ENCODE measurements at regions not wholly inside any gene's neighbourhood (a gene's known extent, or its start where the extent isn't known, plus 50 kb on each side); places are given as distances from the start of the nearest gene placed in this dataset.

DNA sequence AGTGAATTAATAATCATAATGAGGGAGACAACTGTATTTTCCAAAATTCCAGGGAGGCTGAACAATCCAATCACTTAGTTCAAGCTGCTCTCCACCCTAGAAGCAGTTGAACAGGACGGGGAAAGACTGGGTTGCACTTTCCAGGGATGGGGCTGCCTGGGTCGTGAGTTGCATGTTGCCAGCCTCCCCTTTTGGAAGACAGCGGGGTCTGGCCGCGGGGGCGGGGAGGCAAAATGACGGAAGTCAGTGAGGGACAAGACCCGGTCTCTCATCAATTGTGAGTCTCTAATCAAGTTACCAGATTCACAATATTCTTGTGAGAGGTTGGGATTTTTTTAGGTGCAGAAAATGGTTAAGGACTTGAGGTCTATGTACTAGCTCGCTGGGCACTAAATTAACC is 484.1 kb downstream of the ZSWIM6 start:
- H3K36me3 ChIP-seq: no peaks in the 10 kb centered on the region

GRCh38 chr5:61816585-61817450 is 484.8 kb downstream of the ZSWIM6 start:
- TF ChIP-seq, protein P1, sequence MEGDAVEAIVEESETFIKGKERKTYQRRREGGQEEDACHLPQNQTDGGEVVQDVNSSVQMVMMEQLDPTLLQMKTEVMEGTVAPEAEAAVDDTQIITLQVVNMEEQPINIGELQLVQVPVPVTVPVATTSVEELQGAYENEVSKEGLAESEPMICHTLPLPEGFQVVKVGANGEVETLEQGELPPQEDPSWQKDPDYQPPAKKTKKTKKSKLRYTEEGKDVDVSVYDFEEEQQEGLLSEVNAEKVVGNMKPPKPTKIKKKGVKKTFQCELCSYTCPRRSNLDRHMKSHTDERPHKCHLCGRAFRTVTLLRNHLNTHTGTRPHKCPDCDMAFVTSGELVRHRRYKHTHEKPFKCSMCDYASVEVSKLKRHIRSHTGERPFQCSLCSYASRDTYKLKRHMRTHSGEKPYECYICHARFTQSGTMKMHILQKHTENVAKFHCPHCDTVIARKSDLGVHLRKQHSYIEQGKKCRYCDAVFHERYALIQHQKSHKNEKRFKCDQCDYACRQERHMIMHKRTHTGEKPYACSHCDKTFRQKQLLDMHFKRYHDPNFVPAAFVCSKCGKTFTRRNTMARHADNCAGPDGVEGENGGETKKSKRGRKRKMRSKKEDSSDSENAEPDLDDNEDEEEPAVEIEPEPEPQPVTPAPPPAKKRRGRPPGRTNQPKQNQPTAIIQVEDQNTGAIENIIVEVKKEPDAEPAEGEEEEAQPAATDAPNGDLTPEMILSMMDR (IDR thresholded peaks at IDR 0.05): no peak
- Histone ChIP-seq H3K9me3 (no peaks in the 10 kb centered on the region), H3K27me3 (no peaks in the 10 kb centered on the region), H3K4me1 (peaks cover 0 to 7% of the 10 kb centered on the region in 2 donors), H3K36me3 (no peaks in the 10 kb centered on the region), H3K4me3 (no peak overlapping the region), H3K27ac (no peak overlapping the region)
- ATAC-seq (no peak), DNase-seq (no peak)
- intact Hi-C loops (cut with DNase I): no loop called here

More for the DNA sequence above, 484.1 kb downstream of the ZSWIM6 start:
- TF ChIP-seq, protein P1 (IDR thresholded peaks at IDR 0.05): no peak
- peaks cover 0 to 7% of the 10 kb centered on the region in 2 donors for H3K4me1 ChIP-seq
- intact Hi-C loops (cut with DNase I): no loop called here
- H3K9me3 ChIP-seq: no peaks in the 10 kb centered on the region
- no peak overlapping the region for H3K27ac ChIP-seq
- no peak for ATAC-seq
- no peaks in the 10 kb centered on the region for H3K27me3 ChIP-seq
- peak in 1 of 4 donors; percentile 76 for DNase-seq
- no peak overlapping the region for H3K4me3 ChIP-seq

DNA sequence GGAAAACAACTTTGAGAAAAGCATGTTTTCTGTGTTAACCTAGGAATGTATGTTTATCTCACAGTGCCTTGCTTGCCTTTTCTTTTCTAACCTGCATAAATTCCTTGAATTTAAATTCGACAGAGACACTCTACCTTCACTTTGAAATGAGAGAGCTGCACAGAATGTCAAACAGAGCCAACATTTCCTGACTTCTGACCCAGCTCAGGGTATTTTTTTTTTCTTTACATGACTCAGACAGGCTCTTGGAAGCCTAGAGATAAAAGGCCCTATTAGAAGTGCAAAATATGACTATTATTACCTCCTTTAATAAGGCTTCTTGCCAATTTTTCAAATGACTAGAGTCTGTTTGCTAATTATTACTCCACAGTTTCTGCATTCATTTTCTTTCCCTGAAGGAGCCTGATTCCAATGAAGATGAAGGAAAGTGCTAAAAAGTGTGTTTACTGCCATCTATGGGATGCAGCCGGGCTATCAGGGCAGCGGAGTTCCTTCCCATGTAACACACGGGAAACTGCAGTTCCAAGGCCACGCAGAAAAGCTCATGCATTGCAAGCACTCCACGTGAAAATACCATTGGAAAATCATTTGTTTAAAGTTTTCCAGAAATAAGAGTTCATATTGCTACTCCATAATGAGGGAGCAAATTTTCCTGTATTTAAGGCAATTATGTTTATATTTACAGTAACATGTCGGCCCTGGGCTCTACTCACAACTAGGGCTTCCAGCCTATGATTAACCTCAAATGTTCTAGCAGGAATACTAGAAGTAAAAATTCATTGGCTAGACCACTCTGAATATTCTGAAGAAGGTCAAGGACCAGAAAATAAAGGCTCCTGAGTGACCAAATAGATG is 485.6 kb downstream of the ZSWIM6 start:
- TF ChIP-seq, protein P1 (IDR thresholded peaks at IDR 0.05): peak; percentile 42 to 49
- Histone ChIP-seq H3K27me3 (no peaks in the 10 kb centered on the region), H3K4me1 (peaks cover 0 to 7% of the 10 kb centered on the region in 2 donors), H3K9me3 (no peaks in the 10 kb centered on the region), H3K4me3 (no peak overlapping the region), H3K36me3 (no peaks in the 10 kb centered on the region), H3K27ac (no peak overlapping the region)
- intact Hi-C loops (cut with DNase I): no loop called here
- DNase-seq: peak in 3 of 4 donors; percentile 39 to 76 (median 49)
- peak; percentile 87 for ATAC-seq

- Histone ChIP-seq H3K4me1 (peaks cover 0 to 7% of the 10 kb centered on the region in 2 donors), H3K27me3 (no peaks in the 10 kb centered on the region), H3K9me3 (no peaks in the 10 kb centered on the region), H3K36me3 (no peaks in the 10 kb centered on the region), H3K4me3 (no peak overlapping the region), H3K27ac (no peak overlapping the region)
- ATAC-seq (no peak), DNase-seq (no peak)
- TF ChIP-seq, protein P1 (IDR thresholded peaks at IDR 0.05): no peak
- intact Hi-C loops (cut with DNase I): no loop called here
These were observed 485.2 kb upstream of the KIF2A start for GRCh38 chr5:61820836-61821235.

DNA sequence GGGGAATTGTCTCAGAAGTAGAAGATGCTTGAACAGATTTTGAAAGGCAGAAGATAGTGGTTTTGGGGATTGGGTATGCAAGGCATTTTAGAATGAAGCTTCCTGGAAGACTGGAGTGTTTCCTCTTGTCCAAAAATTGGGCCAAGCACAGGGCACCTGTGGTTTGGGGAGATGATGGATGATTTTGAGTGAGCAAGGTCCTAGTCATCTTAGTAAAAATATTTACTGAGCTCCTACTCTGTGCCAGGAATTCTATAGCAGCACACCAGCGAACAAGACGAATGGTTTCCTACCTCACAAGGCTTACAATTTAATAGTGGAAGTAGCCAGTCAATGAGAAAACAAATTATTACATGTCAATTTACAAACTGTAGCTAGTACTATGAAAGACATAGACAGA is 484.4 kb upstream of the KIF2A start:
- intact Hi-C loops (cut with DNase I): no loop called here
- peaks cover 0 to 7% of the 10 kb centered on the region in 2 donors for H3K4me1 ChIP-seq

More for the DNA sequence above, 484.4 kb upstream of the KIF2A start:
- H3K27ac ChIP-seq: no peak overlapping the region
- no peak for DNase-seq
- TF ChIP-seq, protein P1 (IDR thresholded peaks at IDR 0.05): no peak
- no peak overlapping the region for H3K4me3 ChIP-seq
- H3K36me3 ChIP-seq: no peaks in the 10 kb centered on the region
- H3K9me3 ChIP-seq: no peaks in the 10 kb centered on the region
- ATAC-seq: no peak
- H3K27me3 ChIP-seq: no peaks in the 10 kb centered on the region
